ENCODE measurements at regions not wholly inside any gene's neighbourhood (a gene's known extent, or its start where the extent isn't known, plus 50 kb on each side); places are given as distances from the start of the nearest gene placed in this dataset.

- WGBS, 2 donors, result 15 to 49% methylated on average over 1 of the region's 1 CpG
- H3K4me3 ChIP-seq (ENCODE audit: low read depth, poor library complexity, severe bottlenecking), result no peak overlapping the region
- intact Hi-C loops (cut with DNase I; ENCODE audit: low total_unique reads), result no loop called here
- TF ChIP-seq POLR2A (IDR thresholded peaks at IDR 0.05), result no peak
- no peak for TF ChIP-seq CTCF (IDR thresholded peaks at IDR 0.05)
- DNase-seq (ENCODE audit: low spot score in 2 of 2), result no peak
Observed at GRCh38 chr3:86658876-86659275, 332.1 kb downstream of the VGLL3 start.

- H3K4me3 ChIP-seq (ENCODE audit: low read depth, poor library complexity, severe bottlenecking), result no peak overlapping the region
- no peak for TF ChIP-seq POLR2A (IDR thresholded peaks at IDR 0.05)
- no peak for DNase-seq (ENCODE audit: low spot score in 2 of 2)
- 66 to 77% methylated on average over 6 of the region's 6 CpGs for WGBS, 2 donors
- intact Hi-C loops (cut with DNase I; ENCODE audit: low total_unique reads), result no loop called here
Observed at GRCh38 chr3:86654806-86655460, 336.0 kb downstream of the VGLL3 start.

GRCh38 chr3:86653661-86654205, 337.2 kb downstream of the VGLL3 start:
- TF ChIP-seq CTCF (IDR thresholded peaks at IDR 0.05) (no peak), POLR2A (IDR thresholded peaks at IDR 0.05) (no peak)
- 62 to 68% methylated on average over 6 of the region's 6 CpGs for WGBS, 2 donors

GRCh38 chr3:86648087-86648486, 342.9 kb downstream of the VGLL3 start:
- no peak for DNase-seq (ENCODE audit: low spot score in 2 of 2)
- no peak overlapping the region for H3K4me3 ChIP-seq (ENCODE audit: low read depth, poor library complexity, severe bottlenecking)
- intact Hi-C loops (cut with DNase I; ENCODE audit: low total_unique reads), result no loop called here
- TF ChIP-seq CTCF (IDR thresholded peaks at IDR 0.05), result no peak
- TF ChIP-seq POLR2A (IDR thresholded peaks at IDR 0.05), result no peak
- 91% methylated on average over 1 of the region's 1 CpG for WGBS, 2 donors

More at GRCh38 chr3:86653661-86654205, 337.2 kb downstream of the VGLL3 start:
- intact Hi-C loops (cut with DNase I; ENCODE audit: low total_unique reads), result no loop called here
- DNase-seq (ENCODE audit: low spot score in 2 of 2), result no peak
- H3K4me3 ChIP-seq (ENCODE audit: low read depth, poor library complexity, severe bottlenecking), result no peak overlapping the region

GRCh38 chr3:86645756-86646155, 345.2 kb downstream of the VGLL3 start:
- TF ChIP-seq CTCF (IDR thresholded peaks at IDR 0.05) (no peak), POLR2A (IDR thresholded peaks at IDR 0.05) (no peak)
- WGBS, 2 donors, result 53 to 58% methylated on average over 2 of the region's 2 CpGs
- intact Hi-C loops (cut with DNase I; ENCODE audit: low total_unique reads), result no loop called here
- DNase-seq (ENCODE audit: low spot score in 2 of 2), result no peak
- no peak overlapping the region for H3K4me3 ChIP-seq (ENCODE audit: low read depth, poor library complexity, severe bottlenecking)

GRCh38 chr3:86634361-86634760, 356.6 kb downstream of the VGLL3 start:
- TF ChIP-seq POLR2A (IDR thresholded peaks at IDR 0.05) (no peak), CTCF (IDR thresholded peaks at IDR 0.05) (no peak)
- intact Hi-C loops (cut with DNase I; ENCODE audit: low total_unique reads), result no loop called here
- no peak for DNase-seq (ENCODE audit: low spot score in 2 of 2)
- H3K4me3 ChIP-seq (ENCODE audit: low read depth, poor library complexity, severe bottlenecking), result no peak overlapping the region
- WGBS, 2 donors, result 81 to 86% methylated on average over 3 of the region's 3 CpGs

All from lower leg skin (tissue), 4 donors.